Pancreas (tissue), 10 donors: ENCODE measurements at regions not wholly inside any gene's neighbourhood (a gene's known extent, or its start where the extent isn't known, plus 50 kb on each side); places are given as distances from the start of the nearest gene placed in this dataset.

Experiments
- ATAC-seq, 4 donors: fragments of 200-7000 bp; cut with Tn5 transposase; one replicate each; pipeline versions ENCODE4 v1.8.0 to v1.9.1; 2020; ENCODE audit warnings: mild to moderate bottlenecking in 4 of 4, moderate library complexity in 4 of 4
- DNase-seq, 6 donors: peaks; one replicate each; pipeline ENCODE4 v3.0.0-alpha.2; 2020
- FAIRE-seq: peaks from 2 replicates; lab custom pipeline; 2012; peaks lifted over from hg19 to GRCh38; lab: Jason Lieb, UNC
- H3K27ac ChIP-seq, 4 donors: fragments of 200-600 bp; sonication (generic); 1 replicate in 3 of 4; 2 replicates in 1 of 4; pipeline versions ENCODE4 v1.5.0 to v1.8.0; 2020
- H3K27me3 ChIP-seq, 4 donors: fragments of 200-600 bp; one replicate each; pipeline ENCODE4 v1.8.0; 2021
- H3K36me3 ChIP-seq, 3 donors: fragments of 200-600 bp; sonication (generic) in 1 of 3; one replicate each; pipeline versions ENCODE4 v1.5.0 to v1.8.0; 2020 to 2021
- H3K4me1 ChIP-seq, 3 donors: fragments of 200-600 bp; one replicate each; pipeline ENCODE4 v1.8.0; 2021
- H3K4me3 ChIP-seq, 4 donors: fragments of 200-600 bp; sonication (generic) in 2 of 4; one replicate each; pipeline versions ENCODE4 v1.5.0 to v1.8.0; 2020 to 2021
- H3K9me3 ChIP-seq, 4 donors: fragments of 200-600 bp; one replicate each; pipeline ENCODE4 v1.8.0; 2021
- WGBS, 2 donors: extraction: QIAGEN DNeasy Blood & Tissue Kit; methylation state at CpG; one replicate each; pipeline ENCODE4 v1.1.7; 2013; 5-methylcytosine and 5-hydroxymethylcytosine counted together
- intact Hi-C, 3 donors: fragments of 100-400 bp; cut with DNase I; formaldehyde crosslinking; loops; one replicate each; pipeline versions ENCODE4 v1.11.1 to v1.14.2; 2022
- TF ChIP-seq, protein P1 (sequence below), 4 donors: fragments of 200-600 bp; sonication (generic) in 3 of 4; IDR thresholded peaks; one replicate each; pipeline versions ENCODE4 v1.5.0 to v1.8.0; 2021; ENCODE audit warnings: antibody characterized with exemption in 4 of 4
- donor health status: healthy with polysubstance abuse.
- donor health status: DM: no; HTN: no; CAD: no; lungs with moderate emphysema.
- donor health status: DM: no; HTN: no; CAD: no.
- donor health status: control.
- donor health status: control.
- donor health status: Bipolar disorder and iron deficiency.
- donor health status: DM: yes; HTN: yes; CAD: no.
- donor health status: DM: no; HTN: no; CAD: no.
- donor health status: DM: no; HTN: no; CAD: no.
- donor health status: DM: yes; HTN: yes; CAD: no.

- TF ChIP-seq, protein P1, sequence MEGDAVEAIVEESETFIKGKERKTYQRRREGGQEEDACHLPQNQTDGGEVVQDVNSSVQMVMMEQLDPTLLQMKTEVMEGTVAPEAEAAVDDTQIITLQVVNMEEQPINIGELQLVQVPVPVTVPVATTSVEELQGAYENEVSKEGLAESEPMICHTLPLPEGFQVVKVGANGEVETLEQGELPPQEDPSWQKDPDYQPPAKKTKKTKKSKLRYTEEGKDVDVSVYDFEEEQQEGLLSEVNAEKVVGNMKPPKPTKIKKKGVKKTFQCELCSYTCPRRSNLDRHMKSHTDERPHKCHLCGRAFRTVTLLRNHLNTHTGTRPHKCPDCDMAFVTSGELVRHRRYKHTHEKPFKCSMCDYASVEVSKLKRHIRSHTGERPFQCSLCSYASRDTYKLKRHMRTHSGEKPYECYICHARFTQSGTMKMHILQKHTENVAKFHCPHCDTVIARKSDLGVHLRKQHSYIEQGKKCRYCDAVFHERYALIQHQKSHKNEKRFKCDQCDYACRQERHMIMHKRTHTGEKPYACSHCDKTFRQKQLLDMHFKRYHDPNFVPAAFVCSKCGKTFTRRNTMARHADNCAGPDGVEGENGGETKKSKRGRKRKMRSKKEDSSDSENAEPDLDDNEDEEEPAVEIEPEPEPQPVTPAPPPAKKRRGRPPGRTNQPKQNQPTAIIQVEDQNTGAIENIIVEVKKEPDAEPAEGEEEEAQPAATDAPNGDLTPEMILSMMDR (IDR thresholded peaks at IDR 0.05): no peak
- no peaks in the 10 kb centered on the region for H3K9me3 ChIP-seq
- WGBS, 2 donors: 93 to 96% methylated on average over 4 of the region's 4 CpGs
- intact Hi-C loops: no loop called here
- no peaks in the 10 kb centered on the region for H3K27me3 ChIP-seq
- FAIRE-seq (peak; percentile 29), ATAC-seq (no peak), DNase-seq (no peak)
- H3K27ac ChIP-seq: no peak overlapping the region
- no peaks in the 10 kb centered on the region for H3K36me3 ChIP-seq
- H3K4me1 ChIP-seq: peaks cover 22 to 38% (median 36%) of the 10 kb centered on the region in 3 donors
- H3K4me3 ChIP-seq: no peak overlapping the region
These were observed 58.5 kb upstream of the RAB27B start for GRCh38 chr18:54769526-54770464.

- intact Hi-C loops: no loop called here
- Histone ChIP-seq H3K4me3 (no peak overlapping the region), H3K27me3 (no peaks in the 10 kb centered on the region), H3K9me3 (no peaks in the 10 kb centered on the region), H3K4me1 (peaks cover 9 to 44% (median 30%) of the 10 kb centered on the region in 3 donors), H3K36me3 (no peaks in the 10 kb centered on the region), H3K27ac (no peak overlapping the region)
- no peak for FAIRE-seq
- TF ChIP-seq, protein P1 (IDR thresholded peaks at IDR 0.05): no peak
- ATAC-seq: no peak
- WGBS, 2 donors: 64 to 79% methylated on average over 1 of the region's 1 CpG
- no peak for DNase-seq
These were observed 56.2 kb upstream of the RAB27B start for GRCh38 chr18:54772056-54772455.

GRCh38 chr18:54774423-54774822 is 53.9 kb upstream of the RAB27B start:
- H3K9me3 ChIP-seq: no peaks in the 10 kb centered on the region
- no peak overlapping the region for H3K4me3 ChIP-seq
- TF ChIP-seq, protein P1 (IDR thresholded peaks at IDR 0.05): no peak
- DNase-seq: no peak
- no peak for ATAC-seq
- FAIRE-seq: no peak
- peak overlapping the region in 3 of 4 donors; percentile 7 to 69 (median 65) for H3K27ac ChIP-seq
- H3K27me3 ChIP-seq: no peaks in the 10 kb centered on the region
- peaks cover 3 to 40% (median 27%) of the 10 kb centered on the region in 3 donors for H3K4me1 ChIP-seq
- intact Hi-C loops: no loop called here
- H3K36me3 ChIP-seq: no peaks in the 10 kb centered on the region

DNA sequence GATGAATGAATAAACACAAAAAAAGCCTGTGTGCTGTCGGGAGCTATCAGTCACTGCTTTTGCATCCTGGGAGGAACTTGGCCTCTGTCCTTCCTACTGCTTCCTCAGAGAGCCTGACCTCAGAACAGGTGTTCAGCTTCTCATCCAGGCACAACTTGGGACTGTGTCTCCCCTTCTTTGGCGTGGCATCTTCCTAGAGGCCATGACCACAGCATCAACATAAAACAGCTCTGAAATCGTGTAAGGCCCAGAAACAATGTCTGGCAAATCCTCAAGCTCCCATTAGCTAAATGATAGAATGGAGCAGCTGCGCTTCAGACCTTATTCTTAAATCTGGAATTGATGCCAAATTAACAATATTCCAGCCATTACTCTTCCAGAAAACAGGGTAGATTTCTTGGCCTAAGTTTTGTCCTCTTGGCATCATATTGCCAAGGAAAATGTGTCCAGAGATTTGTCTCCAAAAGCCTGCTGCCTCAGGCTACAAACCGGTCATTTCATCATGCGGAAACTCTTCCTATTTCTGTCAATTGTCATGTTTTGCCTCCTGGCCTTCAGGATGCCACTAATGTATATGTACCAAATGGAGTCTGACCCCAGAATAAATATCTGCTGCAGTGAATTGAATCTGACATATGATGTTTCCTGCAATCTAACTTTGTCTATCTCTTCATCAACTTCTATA is 53.2 kb upstream of the RAB27B start:
- no peaks in the 10 kb centered on the region for H3K36me3 ChIP-seq
- H3K4me3 ChIP-seq: no peak overlapping the region
- no peaks in the 10 kb centered on the region for H3K27me3 ChIP-seq
- peak; percentile 52 to 84 (median 78) for ATAC-seq
- WGBS, 2 donors: 55 to 62% methylated on average over 6 of the region's 6 CpGs
- TF ChIP-seq, protein P1 (IDR thresholded peaks at IDR 0.05): no peak
- intact Hi-C loops: no loop called here
- no peak for FAIRE-seq
- DNase-seq: peak in 3 of 6 donors; percentile 41 to 76 (median 69)
- H3K27ac ChIP-seq: peak overlapping the region in 3 of 4 donors; percentile 7 to 69 (median 65)
- peaks cover 3 to 40% (median 27%) of the 10 kb centered on the region in 3 donors for H3K4me1 ChIP-seq
- H3K9me3 ChIP-seq: no peaks in the 10 kb centered on the region
